ENCODE measurements at regions not wholly inside any gene's neighbourhood (a gene's known extent, or its start where the extent isn't known, plus 50 kb on each side); places are given as distances from the start of the nearest gene placed in this dataset.

DNA sequence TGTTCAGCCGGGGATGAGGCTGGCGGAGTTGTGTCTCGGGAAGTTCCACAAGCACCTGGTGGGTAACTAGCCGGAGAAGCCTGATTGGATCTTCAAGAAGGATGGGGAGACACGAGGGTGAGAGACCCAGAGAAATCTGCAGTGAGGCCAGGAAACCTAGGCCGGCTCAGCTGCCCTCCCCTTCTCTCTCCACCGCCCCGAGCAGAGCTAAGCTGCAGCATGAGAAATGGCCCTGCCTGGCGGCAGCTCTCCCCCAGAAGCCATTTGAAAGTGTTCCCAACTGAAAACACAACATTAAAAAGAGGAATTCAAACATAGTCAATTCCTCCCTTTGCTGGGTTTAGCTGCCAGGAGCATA is 77.8 kb upstream of the SHISAL1 start:
- TF ChIP-seq FOXA1 (IDR thresholded peaks at IDR 0.05) (no peak), ARNT (IDR thresholded peaks at IDR 0.05) (no peak), NFRKB (IDR thresholded peaks at IDR 0.05) (no peak), L3MBTL2 (conservative IDR thresholded peaks at IDR 0.05) (no peak)
- POLR2A ChIA-PET, result no interaction called here
- CTCF ChIA-PET, result no interaction called here
- no peak for DNase-seq (ENCODE audit: extremely low spot score)

DNA sequence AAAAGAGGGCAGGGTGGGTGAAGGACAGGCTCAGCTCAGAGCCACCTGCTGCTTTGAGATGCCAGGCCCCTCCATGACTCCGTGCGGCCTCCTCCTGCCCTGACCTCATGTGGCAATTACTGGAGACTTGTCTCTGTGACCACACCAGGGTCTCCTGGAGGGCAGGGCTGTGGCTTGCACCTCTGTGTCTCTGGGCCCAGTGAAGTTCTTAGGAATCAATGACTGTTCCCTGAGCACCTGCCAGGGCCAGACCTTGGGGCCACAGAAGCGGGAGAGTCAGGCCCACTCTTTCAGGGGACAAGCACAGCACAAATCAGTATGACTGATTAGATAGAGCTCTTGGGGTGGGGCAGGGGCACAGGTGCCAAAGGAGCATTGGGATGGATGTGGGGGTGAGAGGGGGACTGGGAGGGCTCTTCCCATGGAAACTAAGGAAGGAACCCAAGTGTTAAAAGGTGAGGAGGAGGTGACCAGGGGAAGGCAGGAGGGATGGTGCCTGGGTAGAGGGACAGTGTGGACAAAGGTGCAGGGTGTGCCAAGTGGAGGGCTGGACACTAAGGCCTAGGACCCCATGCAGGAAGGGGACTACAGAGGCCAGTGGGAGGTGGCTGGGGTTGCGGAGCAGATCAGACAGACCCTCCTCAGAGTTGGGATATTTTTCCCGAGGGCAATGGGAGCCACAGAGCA is 77.3 kb upstream of the SHISAL1 start:
- no peak for DNase-seq (ENCODE audit: extremely low spot score)
- TF ChIP-seq BHLHE40 (IDR thresholded peaks at IDR 0.05; ENCODE audit: borderline replicate concordance) (no peak), NFRKB (IDR thresholded peaks at IDR 0.05) (no peak), HDGF (IDR thresholded peaks at IDR 0.05; ENCODE audit: borderline replicate concordance) (no peak), LEF1 (IDR thresholded peaks at IDR 0.05; ENCODE audit: borderline replicate concordance) (no peak), ELF4 (IDR thresholded peaks at IDR 0.05) (no peak), FOXA1 (IDR thresholded peaks at IDR 0.05) (no peak), ARNT (IDR thresholded peaks at IDR 0.05) (no peak), SUZ12 (IDR thresholded peaks at IDR 0.05) (no peak), L3MBTL2 (conservative IDR thresholded peaks at IDR 0.05) (no peak), CTBP1 (IDR thresholded peaks at IDR 0.05; ENCODE audit: borderline replicate concordance) (no peak), ZNF384 (IDR thresholded peaks at IDR 0.05) (no peak), PKNOX1 (IDR thresholded peaks at IDR 0.05) (no peak), SP1 (IDR thresholded peaks at IDR 0.05) (no peak)
- CTCF ChIA-PET, result no interaction called here
- POLR2A ChIA-PET, result no interaction called here

DNA sequence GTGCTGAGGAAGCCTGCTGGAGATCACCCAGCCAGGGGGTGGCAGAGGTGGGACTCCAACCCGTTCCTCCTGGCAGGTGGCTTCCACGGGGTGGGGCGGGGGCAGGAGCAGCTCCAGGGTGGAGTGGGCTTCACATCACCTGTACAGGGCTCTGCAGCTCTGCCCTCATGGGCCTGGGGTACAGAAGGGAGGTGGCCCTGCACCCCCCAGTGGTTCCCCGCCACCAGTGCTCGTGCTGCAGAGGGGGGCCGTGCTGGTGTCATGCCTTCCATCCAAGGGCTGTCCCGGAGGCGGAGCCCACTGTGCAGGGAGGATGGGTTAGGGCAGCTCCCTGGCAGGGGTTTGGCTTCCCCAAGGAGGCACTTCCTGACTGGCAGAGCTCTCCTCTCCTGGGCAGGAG is 76.4 kb upstream of the SHISAL1 start:
- no peak for DNase-seq (ENCODE audit: extremely low spot score)
- TF ChIP-seq ELF4 (IDR thresholded peaks at IDR 0.05) (no peak), HDGF (IDR thresholded peaks at IDR 0.05; ENCODE audit: borderline replicate concordance) (no peak), TARDBP (IDR thresholded peaks at IDR 0.05) (no peak), SUZ12 (IDR thresholded peaks at IDR 0.05) (no peak), LEF1 (IDR thresholded peaks at IDR 0.05; ENCODE audit: borderline replicate concordance) (no peak), FOXM1 (IDR thresholded peaks at IDR 0.05; ENCODE audit: borderline replicate concordance) (no peak), PKNOX1 (IDR thresholded peaks at IDR 0.05) (no peak), BHLHE40 (IDR thresholded peaks at IDR 0.05; ENCODE audit: borderline replicate concordance) (no peak), NFRKB (IDR thresholded peaks at IDR 0.05) (no peak), CTBP1 (IDR thresholded peaks at IDR 0.05; ENCODE audit: borderline replicate concordance) (no peak), ZNF384 (IDR thresholded peaks at IDR 0.05) (no peak), FOXA1 (IDR thresholded peaks at IDR 0.05) (no peak), ARNT (IDR thresholded peaks at IDR 0.05) (no peak)
- ChIA-PET POLR2A (no interaction called here), CTCF (no interaction called here)

- ChIA-PET POLR2A (no interaction called here), CTCF (no interaction called here)
- TF ChIP-seq FOXK2 (IDR thresholded peaks at IDR 0.05) (no peak), BHLHE40 (IDR thresholded peaks at IDR 0.05; ENCODE audit: borderline replicate concordance) (no peak), ARNT (IDR thresholded peaks at IDR 0.05) (no peak), L3MBTL2 (conservative IDR thresholded peaks at IDR 0.05) (no peak)
- DNase-seq (ENCODE audit: extremely low spot score), result no peak
Observed at GRCh38 chr22:44387486-44387885, 74.7 kb upstream of the SHISAL1 start.

DNA sequence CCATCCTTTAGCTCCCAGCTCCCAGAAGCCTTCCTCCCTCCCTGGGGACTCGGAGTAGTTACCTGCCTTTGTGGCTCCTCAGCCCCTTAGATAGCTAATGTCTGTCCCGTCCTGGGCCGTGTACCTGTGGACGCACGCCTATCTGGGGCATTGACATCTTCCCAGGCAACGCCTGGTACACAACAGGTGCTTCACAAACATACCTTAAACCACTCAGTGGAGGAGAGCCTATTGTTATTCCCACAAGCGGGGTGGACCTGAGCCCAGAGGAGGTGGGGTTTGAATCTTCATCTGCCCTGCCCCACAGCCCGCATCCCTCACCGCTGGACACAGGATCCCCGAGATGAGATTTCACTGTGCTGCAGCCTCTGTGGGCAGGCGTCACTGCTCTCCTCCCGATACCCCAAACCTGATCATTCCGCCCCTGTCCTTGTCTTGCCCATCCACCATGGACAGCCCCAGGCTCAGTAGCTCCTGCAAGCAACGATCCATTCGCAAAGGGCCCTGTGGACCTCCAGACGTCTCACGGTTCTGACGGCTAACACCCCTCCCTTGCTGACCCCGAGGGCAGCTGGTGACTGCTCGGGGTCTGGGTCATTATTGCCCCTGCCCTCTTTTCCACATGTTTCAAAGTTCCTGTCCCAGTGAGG is 73.8 kb upstream of the SHISAL1 start:
- DNase-seq (ENCODE audit: extremely low spot score), result no peak
- ChIA-PET POLR2A (no interaction called here), CTCF (no interaction called here)
- TF ChIP-seq LEF1 (IDR thresholded peaks at IDR 0.05; ENCODE audit: borderline replicate concordance) (no peak), ELF4 (IDR thresholded peaks at IDR 0.05) (no peak), L3MBTL2 (conservative IDR thresholded peaks at IDR 0.05) (no peak), PKNOX1 (IDR thresholded peaks at IDR 0.05) (no peak), FOXA1 (IDR thresholded peaks at IDR 0.05) (no peak), NFRKB (IDR thresholded peaks at IDR 0.05) (no peak), CTBP1 (IDR thresholded peaks at IDR 0.05; ENCODE audit: borderline replicate concordance) (no peak), SP1 (IDR thresholded peaks at IDR 0.05) (no peak), BHLHE40 (IDR thresholded peaks at IDR 0.05; ENCODE audit: borderline replicate concordance) (no peak), ARNT (IDR thresholded peaks at IDR 0.05) (no peak), FOXM1 (IDR thresholded peaks at IDR 0.05; ENCODE audit: borderline replicate concordance) (no peak), ZNF384 (IDR thresholded peaks at IDR 0.05) (no peak), HDGF (IDR thresholded peaks at IDR 0.05; ENCODE audit: borderline replicate concordance) (no peak), FOXK2 (IDR thresholded peaks at IDR 0.05) (no peak), SUZ12 (IDR thresholded peaks at IDR 0.05) (no peak), TARDBP (IDR thresholded peaks at IDR 0.05) (no peak)

- TF ChIP-seq HDGF (IDR thresholded peaks at IDR 0.05; ENCODE audit: borderline replicate concordance), result no peak
- no peak for TF ChIP-seq CTBP1 (IDR thresholded peaks at IDR 0.05; ENCODE audit: borderline replicate concordance)
- no peak for TF ChIP-seq NFRKB (IDR thresholded peaks at IDR 0.05)
- no peak for TF ChIP-seq LEF1 (IDR thresholded peaks at IDR 0.05; ENCODE audit: borderline replicate concordance)
- TF ChIP-seq PKNOX1 (IDR thresholded peaks at IDR 0.05), result no peak
- TF ChIP-seq FOXA1 (IDR thresholded peaks at IDR 0.05), result no peak
- TF ChIP-seq BHLHE40 (IDR thresholded peaks at IDR 0.05; ENCODE audit: borderline replicate concordance), result no peak
- no peak for TF ChIP-seq ARNT (IDR thresholded peaks at IDR 0.05)
- no peak for TF ChIP-seq FOXK2 (IDR thresholded peaks at IDR 0.05)
- TF ChIP-seq FOXM1 (IDR thresholded peaks at IDR 0.05; ENCODE audit: borderline replicate concordance), result no peak
- TF ChIP-seq SP1 (IDR thresholded peaks at IDR 0.05), result no peak
- no peak for TF ChIP-seq L3MBTL2 (conservative IDR thresholded peaks at IDR 0.05)
- TF ChIP-seq TARDBP (IDR thresholded peaks at IDR 0.05), result no peak
- TF ChIP-seq SUZ12 (IDR thresholded peaks at IDR 0.05), result no peak
- TF ChIP-seq ELF4 (IDR thresholded peaks at IDR 0.05), result no peak
- no peak for TF ChIP-seq ZNF384 (IDR thresholded peaks at IDR 0.05)
Observed at GRCh38 chr22:44385781-44386180, 73.0 kb upstream of the SHISAL1 start.

More at GRCh38 chr22:44385781-44386180, 73.0 kb upstream of the SHISAL1 start:
- no peak for DNase-seq (ENCODE audit: extremely low spot score)
- ChIA-PET POLR2A (no interaction called here), CTCF (no interaction called here)
